ENCODE measurements at regions not wholly inside any gene's neighbourhood (a gene's known extent, or its start where the extent isn't known, plus 50 kb on each side); places are given as distances from the start of the nearest gene placed in this dataset.

DNA sequence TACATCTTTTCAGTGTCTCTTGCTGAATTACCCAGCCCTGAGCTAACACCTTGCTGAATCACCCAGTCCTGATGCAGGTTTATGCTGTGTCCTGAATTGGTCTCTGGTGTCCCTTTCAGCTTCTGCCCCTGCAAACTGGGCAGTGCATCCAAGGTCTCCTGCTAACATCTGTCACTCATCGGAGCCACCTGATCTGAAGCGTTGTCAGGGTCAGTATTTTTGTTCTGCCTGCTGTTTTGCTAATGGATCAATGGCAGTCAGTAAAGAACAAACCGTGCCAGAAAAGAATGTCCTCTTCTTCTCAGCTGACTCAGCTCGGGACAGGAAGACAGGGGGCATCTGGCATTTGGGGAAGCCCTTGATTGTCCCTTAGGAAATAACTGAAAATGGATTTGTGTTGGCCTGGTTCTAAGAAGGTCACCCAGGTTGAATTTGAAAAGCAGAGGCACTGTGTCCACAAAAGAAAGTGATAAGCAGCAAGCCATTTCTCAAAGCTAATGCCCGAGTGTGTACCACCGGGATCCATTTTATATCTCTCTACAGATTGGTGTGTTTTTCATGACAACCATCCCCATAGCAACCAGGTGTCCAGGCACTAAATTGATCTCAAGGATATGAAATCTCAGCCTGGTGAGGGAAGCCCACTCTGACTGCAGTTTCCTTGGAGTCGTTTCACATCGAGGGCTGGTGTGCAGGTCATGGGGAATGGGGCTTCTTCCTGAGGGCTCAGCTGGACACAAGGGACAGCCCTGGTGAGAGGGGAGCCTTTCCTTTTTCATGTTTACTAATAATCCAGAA lies 109.7 kb upstream of the IRF2BP2 start (continued):
- no peak for TF ChIP-seq ZNF274 (CRISPR knock-in tag; IDR thresholded peaks at IDR 0.05)
- TF ChIP-seq, protein P1, sequence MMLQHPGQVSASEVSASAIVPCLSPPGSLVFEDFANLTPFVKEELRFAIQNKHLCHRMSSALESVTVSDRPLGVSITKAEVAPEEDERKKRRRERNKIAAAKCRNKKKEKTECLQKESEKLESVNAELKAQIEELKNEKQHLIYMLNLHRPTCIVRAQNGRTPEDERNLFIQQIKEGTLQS (CRISPR knock-in tag; IDR thresholded peaks at IDR 0.05): no peak
- TF ChIP-seq ZNF672 (CRISPR knock-in tag; IDR thresholded peaks at IDR 0.05): no peak
- TF ChIP-seq DNMT1 (CRISPR knock-in tag; IDR thresholded peaks at IDR 0.05): no peak
- TF ChIP-seq KDM5B (CRISPR knock-in tag; IDR thresholded peaks at IDR 0.05; ENCODE audit: borderline replicate concordance): no peak
- TF ChIP-seq HNF1A (IDR thresholded peaks at IDR 0.05; ENCODE audit: low read depth): peak; percentile 29; the same call in 1 of the 2 replicates
- peak; percentile 91 for TF ChIP-seq HNF1A (CRISPR knock-in tag; IDR thresholded peaks at IDR 0.05; ENCODE audit: borderline replicate concordance)
- no peak for TF ChIP-seq ZNF235 (CRISPR knock-in tag; IDR thresholded peaks at IDR 0.05; ENCODE audit: borderline replicate concordance)
- TF ChIP-seq TP53 (CRISPR knock-in tag; conservative IDR thresholded peaks at IDR 0.05): peak; percentile 70; the same call in 1 of the 2 replicates
- TF ChIP-seq ZNF746 (CRISPR knock-in tag; IDR thresholded peaks at IDR 0.05): peak; percentile 14; the same call in 1 of the 2 replicates
- TF ChIP-seq, protein P2, sequence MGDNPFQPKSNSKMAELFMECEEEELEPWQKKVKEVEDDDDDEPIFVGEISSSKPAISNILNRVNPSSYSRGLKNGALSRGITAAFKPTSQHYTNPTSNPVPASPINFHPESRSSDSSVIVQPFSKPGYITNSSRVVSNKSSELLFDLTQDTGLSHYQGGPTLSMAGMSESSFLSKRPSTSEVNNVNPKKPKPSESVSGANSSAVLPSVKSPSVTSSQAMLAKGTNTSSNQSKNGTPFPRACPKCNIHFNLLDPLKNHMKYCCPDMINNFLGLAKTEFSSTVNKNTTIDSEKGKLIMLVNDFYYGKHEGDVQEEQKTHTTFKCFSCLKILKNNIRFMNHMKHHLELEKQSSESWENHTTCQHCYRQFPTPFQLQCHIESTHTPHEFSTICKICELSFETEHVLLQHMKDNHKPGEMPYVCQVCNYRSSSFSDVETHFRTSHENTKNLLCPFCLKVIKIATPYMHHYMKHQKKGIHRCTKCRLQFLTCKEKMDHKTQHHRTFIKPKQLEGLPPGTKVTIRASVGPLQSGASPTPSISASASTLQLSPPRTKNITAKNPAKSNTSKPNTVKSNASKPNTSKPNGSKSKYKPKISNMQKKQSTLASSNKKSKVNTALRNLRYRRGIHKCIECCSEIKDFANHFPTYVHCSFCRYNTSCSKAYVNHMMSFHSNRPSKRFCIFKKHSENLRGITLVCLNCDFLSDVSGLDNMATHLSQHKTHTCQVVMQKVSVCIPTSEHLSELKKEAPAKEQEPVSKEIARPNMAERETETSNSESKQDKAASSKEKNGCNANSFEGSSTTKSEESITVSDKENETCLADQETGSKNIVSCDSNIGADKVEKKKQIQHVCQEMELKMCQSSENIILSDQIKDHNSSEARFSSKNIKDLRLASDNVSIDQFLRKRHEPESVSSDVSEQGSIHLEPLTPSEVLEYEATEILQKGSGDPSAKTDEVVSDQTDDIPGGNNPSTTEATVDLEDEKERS (CRISPR knock-in tag; IDR thresholded peaks at IDR 0.05): no peak
- no peak for TF ChIP-seq ZFP36 (IDR thresholded peaks at IDR 0.05; ENCODE audit: borderline replicate concordance, low read depth, low read length, partially characterized antibody)
- no peak for TF ChIP-seq STAT6 (CRISPR knock-in tag; IDR thresholded peaks at IDR 0.05; ENCODE audit: borderline replicate concordance)
- peak; percentile 78 for TF ChIP-seq GATAD2A (CRISPR knock-in tag; IDR thresholded peaks at IDR 0.05)
- no peak for TF ChIP-seq AGO2 (optimal IDR thresholded peaks at IDR 0.05; ENCODE audit: low read depth, low read length)
- TF ChIP-seq NFKB2 (CRISPR knock-in tag; IDR thresholded peaks at IDR 0.05; ENCODE audit: borderline replicate concordance): no peak
- peak; percentile 67 for TF ChIP-seq BCL6 (CRISPR knock-in tag; IDR thresholded peaks at IDR 0.05)
- TF ChIP-seq MYPOP (CRISPR knock-in tag; IDR thresholded peaks at IDR 0.05): no peak
